CD4-positive, alpha-beta memory T cell (primary cell): ENCODE measurements at regions not wholly inside any gene's neighbourhood (a gene's known extent, or its start where the extent isn't known, plus 50 kb on each side); places are given as distances from the start of the nearest gene placed in this dataset.

Experiments used
- CTCF ChIA-PET: fragments of 350-600 bp; sonication (Branson Sonifier 250); formaldehyde crosslinking; loops from one replicate; lab custom pipeline; 2021; ENCODE audit warnings: inconsistent platforms; ENCODE audit not compliant: partially characterized antibody; lab: Charles Lee
- POLR2A ChIA-PET: fragments of 350-600 bp; sonication (Branson Sonifier 250); formaldehyde crosslinking; loops from one replicate; lab custom pipeline; 2021; ENCODE audit not compliant: partially characterized antibody; lab: Charles Lee
- DNase-seq, 5 donors: peaks; one replicate each; pipeline versions ENCODE4 v3.0.0 to v3.0.0-alpha.2; 2020 to 2022; ENCODE audit warnings: mixed read lengths in 1 of 5
- H3K27ac ChIP-seq: one replicate; pipeline ENCODE4 v1.7.0; 2013; ENCODE audit warnings: low read depth, low read length
- H3K27me3 ChIP-seq: 2 replicates; pipeline ENCODE4 v1.7.0; 2013; ENCODE audit warnings: mild to moderate bottlenecking, low read length, moderate library complexity; ENCODE audit not compliant: insufficient read depth
- H3K36me3 ChIP-seq: 2 replicates; pipeline ENCODE4 v1.7.0; 2013; ENCODE audit warnings: mild to moderate bottlenecking, low read length, moderate library complexity; ENCODE audit not compliant: insufficient read depth
- H3K4me1 ChIP-seq: 2 replicates; pipeline ENCODE4 v1.7.0; 2013; ENCODE audit warnings: mild to moderate bottlenecking, low read length, moderate library complexity; ENCODE audit not compliant: insufficient read depth
- H3K4me3 ChIP-seq, 2 donors: one replicate each; pipeline ENCODE4 v1.7.0; 2013; ENCODE audit warnings: low read length in 2 of 2, mild to moderate bottlenecking in 1 of 2
- H3K9me3 ChIP-seq, 2 donors: one replicate each; pipeline ENCODE4 v1.7.0; 2013; ENCODE audit warnings: low read length in 2 of 2, control low read depth in 1 of 2; ENCODE audit not compliant: control insufficient read depth in 1 of 2
- H3K27ac Mint-ChIP-seq, 7 donors: one replicate each; pipeline ENCODE4 v1.8.0; 2020 to 2021; ENCODE audit warnings: mixed read lengths in 7 of 7, mild to moderate bottlenecking in 6 of 7, inconsistent platforms in 3 of 7, moderate library complexity in 3 of 7
- H3K27me3 Mint-ChIP-seq, 2 donors: one replicate each; pipeline ENCODE4 v1.8.0; 2020 to 2021; ENCODE audit warnings: mixed read lengths in 2 of 2
- H3K36me3 Mint-ChIP-seq, 2 donors: one replicate each; pipeline ENCODE4 v1.8.0; 2020 to 2021; ENCODE audit warnings: mixed read lengths in 2 of 2, inconsistent platforms in 1 of 2, mild to moderate bottlenecking in 1 of 2
- H3K4me1 Mint-ChIP-seq, 4 donors: one replicate each; pipeline ENCODE4 v1.8.0; 2020 to 2021; ENCODE audit warnings: mixed read lengths in 4 of 4, mild to moderate bottlenecking in 1 of 4
- H3K4me3 Mint-ChIP-seq, 8 donors: one replicate each; pipeline ENCODE4 v1.8.0; 2020 to 2021; ENCODE audit warnings: mixed read lengths in 8 of 8, mild to moderate bottlenecking in 7 of 8, moderate library complexity in 6 of 8, inconsistent platforms in 3 of 8
- H3K9me3 Mint-ChIP-seq, 8 donors: one replicate each; pipeline ENCODE4 v1.8.0; 2020 to 2021; ENCODE audit warnings: mixed read lengths in 8 of 8, mild to moderate bottlenecking in 5 of 8, inconsistent platforms in 3 of 8, moderate library complexity in 1 of 8
- intact Hi-C: fragments of 100-400 bp; cut with micrococcal nuclease; formaldehyde crosslinking; loops from one replicate; pipeline ENCODE4 v1.15.1; 2023

DNA sequence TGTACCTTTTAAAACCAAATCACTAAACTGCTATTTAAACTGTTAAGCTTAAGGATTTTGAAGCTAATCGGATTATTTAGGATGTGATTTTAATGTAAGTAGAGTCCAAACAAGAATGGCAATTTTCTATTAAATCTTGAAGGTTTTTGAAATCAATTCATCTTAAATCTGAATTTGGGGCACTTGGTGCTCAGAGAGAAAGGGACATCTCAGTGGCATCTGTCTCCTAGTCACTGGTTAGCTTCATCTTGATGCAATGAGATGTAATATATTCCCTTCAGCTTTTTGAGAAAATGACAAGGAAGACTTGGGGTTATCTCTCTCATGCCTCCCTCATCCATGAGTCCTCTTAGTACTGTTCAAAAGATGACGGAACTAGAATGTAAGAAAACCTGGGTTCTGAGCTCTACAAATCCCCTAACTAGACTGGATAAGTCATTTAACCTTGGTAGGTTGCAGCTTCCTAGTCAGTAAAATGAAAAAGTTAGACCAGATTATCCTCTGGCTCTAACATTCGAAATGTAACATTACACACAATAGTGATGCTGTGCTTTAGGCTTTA lies 198.5 kb upstream of the NEBL start:
- H3K27ac Mint-ChIP-seq, result no peak overlapping the region
- peaks cover 0 to 3% (median 0%) of the 10 kb centered on the region in 4 donors for H3K4me1 Mint-ChIP-seq
- Histone ChIP-seq H3K4me3 (no peak overlapping the region), H3K27me3 (no peaks in the 10 kb centered on the region), H3K36me3 (no peaks in the 10 kb centered on the region), H3K9me3 (no peaks in the 10 kb centered on the region), H3K4me1 (no peaks in the 10 kb centered on the region), H3K27ac (no peak overlapping the region)
- no peaks in the 10 kb centered on the region for H3K27me3 Mint-ChIP-seq
- H3K9me3 Mint-ChIP-seq, result peaks cover 0 to 4% (median 0%) of the 10 kb centered on the region in 8 donors
- no peak for DNase-seq
- ChIA-PET CTCF (no interaction called here), POLR2A (no interaction called here)
- H3K36me3 Mint-ChIP-seq, result no peaks in the 10 kb centered on the region
- H3K4me3 Mint-ChIP-seq, result no peak overlapping the region
- intact Hi-C loops, result no loop called here

DNA sequence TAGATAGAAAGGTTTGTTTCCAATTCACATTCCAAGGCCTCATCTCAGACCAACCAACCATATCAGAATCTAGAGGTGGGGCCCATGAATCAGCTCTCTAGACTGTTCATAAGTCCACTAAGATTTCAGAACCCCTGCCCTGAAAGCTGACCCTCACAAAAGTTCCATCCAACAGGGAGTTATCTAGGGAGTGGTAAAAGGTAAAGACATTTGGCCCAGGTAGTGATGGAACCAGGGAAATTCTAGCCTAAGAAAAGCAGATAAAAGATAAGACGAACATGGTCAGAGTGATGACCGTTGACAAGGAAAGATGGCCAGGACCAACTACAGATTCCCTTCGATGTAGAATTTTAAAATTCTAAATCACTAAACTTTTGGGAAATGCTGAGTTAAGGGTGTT lies 198.0 kb upstream of the NEBL start:
- Mint-ChIP-seq H3K27ac (no peak overlapping the region), H3K27me3 (no peaks in the 10 kb centered on the region), H3K4me1 (peaks cover 0 to 3% (median 0%) of the 10 kb centered on the region in 4 donors), H3K4me3 (no peak overlapping the region), H3K36me3 (no peaks in the 10 kb centered on the region), H3K9me3 (peaks cover 0 to 4% (median 0%) of the 10 kb centered on the region in 8 donors)
- H3K27ac ChIP-seq, result no peak overlapping the region
- H3K36me3 ChIP-seq, result no peaks in the 10 kb centered on the region
- intact Hi-C loops, result no loop called here
- CTCF ChIA-PET, result no interaction called here
- H3K27me3 ChIP-seq, result no peaks in the 10 kb centered on the region
- no peaks in the 10 kb centered on the region for H3K9me3 ChIP-seq
- POLR2A ChIA-PET, result no interaction called here
- H3K4me1 ChIP-seq, result no peaks in the 10 kb centered on the region
- DNase-seq, result no peak
- no peak overlapping the region for H3K4me3 ChIP-seq

DNA sequence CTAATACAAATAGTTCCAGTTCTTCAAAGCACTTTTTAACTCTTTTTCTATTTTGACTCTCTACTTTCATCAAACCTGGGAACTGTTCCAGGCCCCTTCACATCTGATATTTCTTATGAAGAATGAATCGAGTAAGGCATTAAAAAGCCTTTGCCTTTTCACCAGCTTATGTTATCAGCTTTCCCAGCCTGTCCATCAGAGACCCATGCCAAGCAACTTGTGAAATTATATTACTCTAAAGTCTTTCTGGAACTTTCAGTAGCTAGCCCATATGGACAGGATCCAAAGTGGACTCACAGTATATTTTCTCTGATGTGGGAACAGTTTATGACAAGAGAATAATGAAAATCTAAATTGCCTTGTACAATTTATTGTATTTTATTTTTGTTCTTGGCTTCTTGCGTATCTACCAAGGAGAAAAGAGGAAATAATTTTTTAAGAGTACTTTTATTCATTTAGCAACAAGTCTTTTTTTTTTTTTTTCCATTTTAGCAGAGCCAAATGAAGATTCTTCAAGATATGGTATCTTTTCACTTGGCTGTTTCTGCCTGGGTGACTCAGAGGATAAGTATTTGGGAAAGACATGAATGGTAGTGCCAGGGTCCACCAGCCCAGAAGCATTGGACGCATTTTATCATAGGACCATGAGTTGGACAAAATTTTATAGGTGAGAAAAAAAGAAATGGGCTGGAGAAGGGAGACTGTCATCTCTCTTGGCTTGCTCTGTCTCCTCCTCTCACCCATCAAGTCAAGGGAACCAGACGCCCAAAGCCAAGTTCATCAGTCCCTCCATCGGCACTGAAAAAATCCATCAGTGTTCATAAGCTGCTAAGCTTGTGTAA lies 195.8 kb upstream of the NEBL start:
- intact Hi-C loops, result no loop called here
- H3K36me3 ChIP-seq, result no peaks in the 10 kb centered on the region
- no peak for DNase-seq
- ChIA-PET CTCF (interaction anchor here (0.6 kb wide), 1 partner anchor 186 kb away, joined by 3 read pairs; no protein-coding TSS in a partner anchor), POLR2A (no interaction called here)
- Mint-ChIP-seq H3K9me3 (peaks cover 0 to 4% (median 0%) of the 10 kb centered on the region in 8 donors), H3K27me3 (peaks cover 2% of the 10 kb centered on the region in 2 donors), H3K4me1 (peaks cover 0 to 3% (median 0%) of the 10 kb centered on the region in 4 donors), H3K36me3 (no peaks in the 10 kb centered on the region), H3K4me3 (no peak overlapping the region), H3K27ac (no peak overlapping the region)
- no peaks in the 10 kb centered on the region for H3K27me3 ChIP-seq
- no peak overlapping the region for H3K4me3 ChIP-seq
- no peaks in the 10 kb centered on the region for H3K9me3 ChIP-seq
- no peak overlapping the region for H3K27ac ChIP-seq
- no peaks in the 10 kb centered on the region for H3K4me1 ChIP-seq

DNA sequence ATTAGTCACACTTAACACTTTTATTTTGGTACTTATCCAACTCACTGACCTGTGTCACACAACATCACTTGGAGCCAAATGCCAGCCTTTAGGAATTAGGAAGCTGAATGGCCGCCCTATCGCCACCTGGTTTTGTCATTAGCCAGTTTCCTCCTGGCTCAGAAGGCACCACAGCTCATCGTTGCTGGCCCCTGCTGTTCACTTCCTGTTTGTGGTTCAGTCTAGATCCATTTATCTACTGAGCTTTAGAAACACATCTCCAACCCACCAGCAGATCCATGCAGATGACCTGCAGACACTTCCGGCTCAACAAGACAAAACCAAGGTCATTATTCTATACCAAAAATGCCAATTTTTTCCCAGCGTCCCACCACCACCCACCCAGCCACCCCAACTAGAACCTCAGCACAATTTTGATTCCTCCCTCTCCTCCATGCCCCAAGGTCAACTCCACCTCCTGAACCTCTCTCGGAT lies 193.5 kb upstream of the NEBL start:
- CTCF ChIA-PET, result no interaction called here
- Histone ChIP-seq H3K36me3 (no peaks in the 10 kb centered on the region), H3K9me3 (no peaks in the 10 kb centered on the region), H3K4me1 (no peaks in the 10 kb centered on the region), H3K27me3 (no peaks in the 10 kb centered on the region), H3K27ac (no peak overlapping the region), H3K4me3 (no peak overlapping the region)
- Mint-ChIP-seq H3K9me3 (peaks cover 0 to 4% (median 0%) of the 10 kb centered on the region in 8 donors), H3K27me3 (peaks cover 2% of the 10 kb centered on the region in 2 donors), H3K4me1 (peaks cover 0 to 3% (median 0%) of the 10 kb centered on the region in 4 donors), H3K36me3 (no peaks in the 10 kb centered on the region), H3K4me3 (no peak overlapping the region), H3K27ac (no peak overlapping the region)
- DNase-seq, result no peak
- intact Hi-C loops, result no loop called here
- POLR2A ChIA-PET, result no interaction called here

DNA sequence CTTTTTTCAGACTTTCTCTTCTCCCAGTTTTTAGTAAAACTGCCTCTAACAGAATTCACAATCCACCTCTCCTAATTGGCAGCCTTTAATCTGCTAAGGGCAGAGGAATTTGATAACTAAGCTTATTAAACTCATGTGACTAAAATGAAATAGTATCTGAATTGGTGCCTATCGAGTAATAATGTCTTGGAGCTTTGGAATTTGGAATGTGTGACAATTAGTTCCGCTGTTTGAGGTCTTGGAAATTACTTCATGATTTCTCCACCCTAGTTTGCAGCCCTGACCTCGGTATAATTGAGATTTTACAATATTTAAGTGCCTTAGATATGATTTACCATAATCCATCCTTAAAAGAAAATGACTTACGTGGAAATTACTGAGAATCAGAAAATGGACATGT lies 190.4 kb upstream of the NEBL start:
- Mint-ChIP-seq H3K4me1 (peaks cover 0 to 3% (median 0%) of the 10 kb centered on the region in 4 donors), H3K27me3 (peaks cover 2% of the 10 kb centered on the region in 2 donors)

DNA sequence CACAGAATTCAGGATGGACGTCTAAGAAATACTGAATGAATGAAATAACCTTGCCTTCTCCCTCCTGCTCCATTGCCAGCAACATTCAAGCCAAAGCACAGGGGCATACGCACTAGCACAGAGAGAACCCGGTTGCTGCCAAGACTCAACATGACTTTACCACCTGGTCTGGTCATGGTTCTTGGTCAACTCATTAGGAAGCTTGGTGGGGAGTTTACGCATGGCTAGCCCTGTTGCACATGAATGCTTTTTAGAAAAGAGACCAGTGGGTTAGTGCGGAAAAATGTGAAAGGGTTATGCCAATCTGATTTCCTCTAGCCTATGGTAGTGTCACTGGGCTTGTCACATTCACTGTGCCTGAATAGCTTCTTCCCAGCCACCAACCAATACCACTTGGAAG lies 187.6 kb upstream of the NEBL start:
- H3K27me3 Mint-ChIP-seq, result peaks cover 2% of the 10 kb centered on the region in 2 donors
- Histone ChIP-seq H3K4me3 (no peak overlapping the region), H3K36me3 (no peaks in the 10 kb centered on the region), H3K9me3 (no peaks in the 10 kb centered on the region), H3K27me3 (no peaks in the 10 kb centered on the region), H3K27ac (no peak overlapping the region), H3K4me1 (no peaks in the 10 kb centered on the region)
- peaks cover 0 to 3% (median 0%) of the 10 kb centered on the region in 8 donors for H3K9me3 Mint-ChIP-seq
- no peaks in the 10 kb centered on the region for H3K36me3 Mint-ChIP-seq
- H3K4me1 Mint-ChIP-seq, result no peaks in the 10 kb centered on the region
- intact Hi-C loops, result no loop called here
- DNase-seq, result no peak
- POLR2A ChIA-PET, result no interaction called here
- H3K27ac Mint-ChIP-seq, result no peak overlapping the region
- CTCF ChIA-PET, result no interaction called here
- H3K4me3 Mint-ChIP-seq, result no peak overlapping the region

More for the DNA sequence above, 190.4 kb upstream of the NEBL start:
- intact Hi-C loops, result no loop called here
- H3K27me3 ChIP-seq, result no peaks in the 10 kb centered on the region
- no peaks in the 10 kb centered on the region for H3K36me3 Mint-ChIP-seq
- no peak overlapping the region for H3K27ac Mint-ChIP-seq
- no peak for DNase-seq
- H3K9me3 ChIP-seq, result no peaks in the 10 kb centered on the region
- H3K4me1 ChIP-seq, result no peaks in the 10 kb centered on the region
- peaks cover 0 to 3% (median 0%) of the 10 kb centered on the region in 8 donors for H3K9me3 Mint-ChIP-seq
- H3K36me3 ChIP-seq, result no peaks in the 10 kb centered on the region
- CTCF ChIA-PET, result no interaction called here
- H3K4me3 ChIP-seq, result no peak overlapping the region
- no peak overlapping the region for H3K27ac ChIP-seq
- no peak overlapping the region for H3K4me3 Mint-ChIP-seq
- POLR2A ChIA-PET, result no interaction called here

DNA sequence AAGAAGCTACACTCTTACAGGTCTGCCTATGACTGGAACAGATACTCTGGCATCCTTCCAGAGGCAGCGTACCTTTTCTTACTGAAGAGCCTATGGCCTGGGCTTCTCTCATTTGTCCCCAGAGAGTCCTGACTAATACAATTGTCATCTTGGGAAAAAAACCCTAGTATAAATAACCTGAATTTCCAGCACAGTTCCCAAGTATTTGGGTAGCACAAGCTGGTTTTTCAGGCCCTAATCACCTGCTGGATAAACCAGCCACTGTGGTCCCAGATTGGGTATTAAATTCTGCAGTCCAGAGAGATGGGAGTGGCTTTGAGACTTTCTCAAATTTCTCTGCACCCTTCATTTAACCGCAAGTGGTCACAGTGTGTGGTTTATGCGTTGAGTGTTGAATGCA lies 186.8 kb upstream of the NEBL start:
- H3K4me3 ChIP-seq, result no peak overlapping the region
- H3K9me3 Mint-ChIP-seq, result peaks cover 0 to 3% (median 0%) of the 10 kb centered on the region in 8 donors
- H3K4me1 Mint-ChIP-seq, result no peaks in the 10 kb centered on the region
- H3K36me3 Mint-ChIP-seq, result no peaks in the 10 kb centered on the region
- peaks cover 1 to 2% of the 10 kb centered on the region in 2 donors for H3K27me3 Mint-ChIP-seq
- H3K4me1 ChIP-seq, result no peaks in the 10 kb centered on the region
- H3K36me3 ChIP-seq, result no peaks in the 10 kb centered on the region
- no peaks in the 10 kb centered on the region for H3K27me3 ChIP-seq
- POLR2A ChIA-PET, result no interaction called here
- H3K27ac ChIP-seq, result no peak overlapping the region
- no peak for DNase-seq
- CTCF ChIA-PET, result no interaction called here
- H3K27ac Mint-ChIP-seq, result no peak overlapping the region
- no peaks in the 10 kb centered on the region for H3K9me3 ChIP-seq
- H3K4me3 Mint-ChIP-seq, result no peak overlapping the region
- intact Hi-C loops, result no loop called here
